Activated naive CD4-positive, alpha-beta T cell treated with anti-CD3 and anti-CD28 coated beads, Interleukin-2, amount 10 ng/mL, durations not matched to agents 7 days and 5 days (primary cell): ENCODE measurements at regions not wholly inside any gene's neighbourhood (a gene's known extent, or its start where the extent isn't known, plus 50 kb on each side); places are given as distances from the start of the nearest gene placed in this dataset.

ENCODE experiments used
- CTCF ChIA-PET: fragments of 350-600 bp; sonication (Branson Sonifier 250); formaldehyde crosslinking; loops from one replicate; lab custom pipeline; 2021; ENCODE audit warnings: antibody characterized with exemption; lab: Charles Lee
- DNase-seq: peaks from one replicate; pipeline ENCODE4 v3.0.0-alpha.2; 2020
- H3K27ac Mint-ChIP-seq: one replicate; pipeline ENCODE4 v1.8.0; 2021; ENCODE audit warnings: mild to moderate bottlenecking, moderate library complexity, mixed read lengths
- H3K27me3 Mint-ChIP-seq: one replicate; pipeline ENCODE4 v1.8.0; 2021; ENCODE audit warnings: mild to moderate bottlenecking, mixed read lengths
- H3K36me3 Mint-ChIP-seq: one replicate; pipeline ENCODE4 v1.8.0; 2021; ENCODE audit warnings: mixed read lengths
- H3K4me1 Mint-ChIP-seq: one replicate; pipeline ENCODE4 v1.8.0; 2021; ENCODE audit warnings: mixed read lengths
- H3K4me3 Mint-ChIP-seq: one replicate; pipeline ENCODE4 v1.8.0; 2021; ENCODE audit warnings: mild to moderate bottlenecking, moderate library complexity, mixed read lengths
- H3K9me3 Mint-ChIP-seq: one replicate; pipeline ENCODE4 v1.8.0; 2021; ENCODE audit warnings: mixed read lengths

- H3K9me3 Mint-ChIP-seq = peaks cover 3% of the 10 kb centered on the region
- no peaks in the 10 kb centered on the region for H3K36me3 Mint-ChIP-seq
- CTCF ChIA-PET = no interaction called here
- no peak overlapping the region for H3K27ac Mint-ChIP-seq
- DNase-seq = no peak
- peaks cover 4% of the 10 kb centered on the region for H3K27me3 Mint-ChIP-seq
- H3K4me3 Mint-ChIP-seq = no peak overlapping the region
- H3K4me1 Mint-ChIP-seq = no peaks in the 10 kb centered on the region
These were observed 212.4 kb upstream of the C14orf180 start for GRCh38 chr14:104366931-104367865.

GRCh38 chr14:104367866-104368750, 211.5 kb upstream of the C14orf180 start:
- Mint-ChIP-seq H3K36me3 (no peaks in the 10 kb centered on the region), H3K9me3 (peaks cover 3% of the 10 kb centered on the region), H3K4me1 (peaks cover 7% of the 10 kb centered on the region), H3K27me3 (peaks cover 4% of the 10 kb centered on the region), H3K27ac (no peak overlapping the region), H3K4me3 (no peak overlapping the region)
- CTCF ChIA-PET = no interaction called here
- DNase-seq = no peak

- Mint-ChIP-seq H3K27me3 (peaks cover 4% of the 10 kb centered on the region), H3K4me3 (no peak overlapping the region), H3K4me1 (peaks cover 7% of the 10 kb centered on the region), H3K27ac (no peak overlapping the region), H3K9me3 (peaks cover 3% of the 10 kb centered on the region), H3K36me3 (no peaks in the 10 kb centered on the region)
- CTCF ChIA-PET = no interaction called here
- no peak for DNase-seq
These were observed 210.8 kb upstream of the C14orf180 start for GRCh38 chr14:104368751-104369100.

GRCh38 chr14:104369208-104369607, 210.4 kb upstream of the C14orf180 start:
- Mint-ChIP-seq H3K4me1 (peaks cover 7% of the 10 kb centered on the region), H3K27me3 (peaks cover 4% of the 10 kb centered on the region), H3K4me3 (no peak overlapping the region), H3K9me3 (peaks cover 3% of the 10 kb centered on the region), H3K27ac (no peak overlapping the region), H3K36me3 (no peaks in the 10 kb centered on the region)
- CTCF ChIA-PET = no interaction called here
- no peak for DNase-seq

- peaks cover 4% of the 10 kb centered on the region for H3K27me3 Mint-ChIP-seq
- H3K36me3 Mint-ChIP-seq = no peaks in the 10 kb centered on the region
- H3K27ac Mint-ChIP-seq = no peak overlapping the region
- CTCF ChIA-PET = no interaction called here
- peaks cover 7% of the 10 kb centered on the region for H3K4me1 Mint-ChIP-seq
- peak; percentile 32 for DNase-seq
- no peak overlapping the region for H3K4me3 Mint-ChIP-seq
- H3K9me3 Mint-ChIP-seq = peaks cover 3% of the 10 kb centered on the region
These were observed 209.2 kb upstream of the C14orf180 start for GRCh38 chr14:104370256-104370870.

- H3K4me3 Mint-ChIP-seq = no peak overlapping the region
These were observed 208.5 kb upstream of the C14orf180 start for GRCh38 chr14:104371031-104371430.

GRCh38 chr14:104371917-104372316, 207.6 kb upstream of the C14orf180 start:
- Mint-ChIP-seq H3K27ac (peak overlapping the region; percentile 45), H3K36me3 (no peaks in the 10 kb centered on the region), H3K27me3 (peaks cover 4% of the 10 kb centered on the region), H3K4me3 (no peak overlapping the region), H3K9me3 (no peaks in the 10 kb centered on the region), H3K4me1 (peaks cover 7% of the 10 kb centered on the region)
- CTCF ChIA-PET = interaction anchor here (0.6 kb wide), 1 partner anchor 77 kb away, joined by 3 read pairs; no protein-coding TSS in a partner anchor
- no peak for DNase-seq

More at GRCh38 chr14:104371031-104371430, 208.5 kb upstream of the C14orf180 start:
- DNase-seq = no peak
- no peaks in the 10 kb centered on the region for H3K36me3 Mint-ChIP-seq
- H3K9me3 Mint-ChIP-seq = peaks cover 3% of the 10 kb centered on the region
- CTCF ChIA-PET = no interaction called here
- H3K27ac Mint-ChIP-seq = no peak overlapping the region
- peaks cover 7% of the 10 kb centered on the region for H3K4me1 Mint-ChIP-seq
- H3K27me3 Mint-ChIP-seq = peaks cover 4% of the 10 kb centered on the region

- H3K4me3 Mint-ChIP-seq = no peak overlapping the region
- H3K27me3 Mint-ChIP-seq = peaks cover 4% of the 10 kb centered on the region
- no peak overlapping the region for H3K27ac Mint-ChIP-seq
These were observed 207.0 kb upstream of the C14orf180 start for GRCh38 chr14:104372390-104373054.

GRCh38 chr14:104373055-104373854, 206.3 kb upstream of the C14orf180 start:
- no peak for DNase-seq
- Mint-ChIP-seq H3K36me3 (no peaks in the 10 kb centered on the region), H3K27ac (no peak overlapping the region), H3K4me3 (no peak overlapping the region), H3K4me1 (peaks cover 7% of the 10 kb centered on the region), H3K9me3 (no peaks in the 10 kb centered on the region), H3K27me3 (peaks cover 4% of the 10 kb centered on the region)
- CTCF ChIA-PET = no interaction called here

More at GRCh38 chr14:104372390-104373054, 207.0 kb upstream of the C14orf180 start:
- no peak for DNase-seq
- peaks cover 7% of the 10 kb centered on the region for H3K4me1 Mint-ChIP-seq
- H3K36me3 Mint-ChIP-seq = no peaks in the 10 kb centered on the region
- no peaks in the 10 kb centered on the region for H3K9me3 Mint-ChIP-seq
- CTCF ChIA-PET = interaction anchor here (0.6 kb wide), 1 partner anchor 78 kb away, joined by 3 read pairs; no protein-coding TSS in a partner anchor

- Mint-ChIP-seq H3K27ac (no peak overlapping the region), H3K4me1 (peaks cover 7% of the 10 kb centered on the region), H3K36me3 (no peaks in the 10 kb centered on the region), H3K9me3 (peaks cover 2% of the 10 kb centered on the region), H3K27me3 (peaks cover 10% of the 10 kb centered on the region), H3K4me3 (no peak overlapping the region)
- no peak for DNase-seq
- CTCF ChIA-PET = no interaction called here
These were observed 205.5 kb upstream of the C14orf180 start for GRCh38 chr14:104373855-104374717.

GRCh38 chr14:104374718-104375080, 204.9 kb upstream of the C14orf180 start:
- no peaks in the 10 kb centered on the region for H3K36me3 Mint-ChIP-seq
- no peak overlapping the region for H3K4me3 Mint-ChIP-seq
- peaks cover 7% of the 10 kb centered on the region for H3K4me1 Mint-ChIP-seq
- H3K27ac Mint-ChIP-seq = no peak overlapping the region
- H3K27me3 Mint-ChIP-seq = peaks cover 16% of the 10 kb centered on the region
- CTCF ChIA-PET = no interaction called here
- peaks cover 8% of the 10 kb centered on the region for H3K9me3 Mint-ChIP-seq
- no peak for DNase-seq

GRCh38 chr14:104375551-104376201, 203.9 kb upstream of the C14orf180 start:
- CTCF ChIA-PET = no interaction called here
- Mint-ChIP-seq H3K27me3 (peaks cover 20% of the 10 kb centered on the region), H3K4me1 (peaks cover 7% of the 10 kb centered on the region), H3K4me3 (no peak overlapping the region), H3K27ac (no peak overlapping the region), H3K9me3 (peaks cover 13% of the 10 kb centered on the region), H3K36me3 (no peaks in the 10 kb centered on the region)
- no peak for DNase-seq
